GM18858 (cell line): ENCODE measurements at regions not wholly inside any gene's neighbourhood (a gene's known extent, or its start where the extent isn't known, plus 50 kb on each side); places are given as distances from the start of the nearest gene placed in this dataset.

ENCODE experiments used
- ATAC-seq: cut with Tn5 transposase; IDR thresholded peaks from one replicate; pipeline ENCODE4 v1.9.1; 2021; ENCODE audit not compliant: unreplicated experiment

- ATAC-seq: no peak
Measured at GRCh38 chr2:126446106-126446695, 209.8 kb upstream of the GYPC start.

DNA sequence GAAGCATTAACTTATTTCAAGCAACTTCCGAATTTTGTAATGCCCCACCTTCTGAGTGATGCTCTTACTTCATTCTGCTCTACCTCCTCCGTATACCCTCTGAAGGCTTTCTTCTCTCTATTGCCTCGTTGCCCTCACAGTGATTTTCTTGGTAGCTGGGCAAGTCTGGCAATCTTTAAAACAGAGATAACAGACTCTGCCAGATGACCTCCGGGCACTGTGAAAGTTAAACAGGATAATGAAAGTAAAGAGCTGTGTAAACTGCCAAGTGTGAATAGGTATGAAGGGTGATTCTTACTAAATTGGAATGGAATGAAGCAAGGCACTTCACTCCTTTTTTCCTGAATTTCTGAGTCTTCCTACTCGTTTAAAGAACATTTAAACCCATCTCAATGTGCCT, 207.3 kb upstream of the GYPC start:
- ATAC-seq: no peak

- ATAC-seq: peak; percentile 99
Measured at GRCh38 chr2:126449677-126450076, 206.3 kb upstream of the GYPC start.

- ATAC-seq: no peak
Measured at GRCh38 chr2:126463892-126464674, 191.9 kb upstream of the GYPC start.

DNA sequence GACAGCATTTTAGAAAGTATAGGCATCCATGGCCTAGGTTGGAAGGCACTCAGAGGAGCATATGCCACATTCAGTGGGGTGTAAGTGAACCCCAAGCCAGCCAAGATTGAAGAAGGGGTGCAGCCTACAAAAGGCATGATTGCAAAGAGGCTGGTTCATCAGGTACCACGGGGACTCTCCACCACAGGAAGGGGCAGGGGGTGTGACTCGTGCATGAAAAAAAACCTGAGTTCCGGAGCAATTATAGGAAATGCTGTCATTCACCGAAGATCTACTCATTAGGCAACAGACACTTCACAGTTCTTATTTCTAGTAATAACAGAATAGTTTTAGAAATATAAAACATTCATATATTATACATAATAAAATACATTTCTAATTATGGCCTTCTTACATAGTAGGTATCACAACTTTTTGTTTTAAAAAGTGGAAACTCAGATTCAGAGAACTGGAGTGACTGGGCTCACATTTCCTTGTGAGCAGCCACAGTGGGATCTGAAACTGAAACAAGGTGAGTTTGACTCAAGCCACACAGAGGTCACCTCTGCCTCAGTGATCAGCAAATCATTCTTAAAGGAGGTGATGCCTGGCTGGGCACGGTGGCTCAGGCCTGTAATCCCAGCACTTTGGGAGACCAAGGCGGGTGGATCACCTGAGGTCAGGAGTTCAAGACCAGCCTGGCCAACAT, 188.4 kb upstream of the GYPC start:
- ATAC-seq: peak; percentile 98

- no peak for ATAC-seq
Measured at GRCh38 chr2:126475031-126475430, 180.9 kb upstream of the GYPC start.

DNA sequence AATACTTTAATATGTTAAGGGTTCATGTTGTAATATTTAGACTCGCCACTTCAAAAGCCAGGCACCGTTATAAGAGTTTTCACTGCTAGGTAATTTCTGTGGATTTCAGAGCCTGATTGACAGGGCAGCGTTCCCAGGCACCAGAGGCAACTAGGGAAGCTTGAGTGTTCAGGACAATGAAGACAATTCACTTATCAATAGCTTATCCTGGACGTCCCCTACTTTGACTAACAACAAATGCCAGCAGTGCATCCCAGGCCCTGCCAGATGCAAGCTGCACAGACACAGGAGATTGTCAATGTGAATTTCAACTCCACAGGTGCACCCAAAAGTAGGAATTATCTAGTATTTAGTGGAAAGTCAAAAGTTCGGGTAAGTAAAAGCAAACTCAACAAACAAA, 179.3 kb upstream of the GYPC start:
- ATAC-seq: no peak

DNA sequence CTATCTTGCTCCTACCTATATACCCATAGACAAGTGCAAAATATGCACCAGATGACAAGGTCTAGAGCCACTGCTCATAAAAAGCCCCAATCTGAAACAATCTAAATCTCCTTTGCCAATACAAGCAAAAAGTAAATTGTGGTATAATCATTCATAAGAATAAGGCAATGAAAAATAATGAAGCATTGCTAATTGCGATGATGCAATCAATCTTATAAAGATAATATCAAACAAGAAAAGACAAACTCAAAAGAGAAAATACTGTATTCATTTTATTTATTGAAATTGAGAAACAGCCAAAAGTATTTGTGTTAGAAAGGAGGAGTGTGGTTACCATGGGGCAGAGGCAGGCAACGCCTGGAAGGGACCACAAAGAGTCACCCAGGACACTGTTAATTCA, 175.9 kb upstream of the GYPC start:
- no peak for ATAC-seq

DNA sequence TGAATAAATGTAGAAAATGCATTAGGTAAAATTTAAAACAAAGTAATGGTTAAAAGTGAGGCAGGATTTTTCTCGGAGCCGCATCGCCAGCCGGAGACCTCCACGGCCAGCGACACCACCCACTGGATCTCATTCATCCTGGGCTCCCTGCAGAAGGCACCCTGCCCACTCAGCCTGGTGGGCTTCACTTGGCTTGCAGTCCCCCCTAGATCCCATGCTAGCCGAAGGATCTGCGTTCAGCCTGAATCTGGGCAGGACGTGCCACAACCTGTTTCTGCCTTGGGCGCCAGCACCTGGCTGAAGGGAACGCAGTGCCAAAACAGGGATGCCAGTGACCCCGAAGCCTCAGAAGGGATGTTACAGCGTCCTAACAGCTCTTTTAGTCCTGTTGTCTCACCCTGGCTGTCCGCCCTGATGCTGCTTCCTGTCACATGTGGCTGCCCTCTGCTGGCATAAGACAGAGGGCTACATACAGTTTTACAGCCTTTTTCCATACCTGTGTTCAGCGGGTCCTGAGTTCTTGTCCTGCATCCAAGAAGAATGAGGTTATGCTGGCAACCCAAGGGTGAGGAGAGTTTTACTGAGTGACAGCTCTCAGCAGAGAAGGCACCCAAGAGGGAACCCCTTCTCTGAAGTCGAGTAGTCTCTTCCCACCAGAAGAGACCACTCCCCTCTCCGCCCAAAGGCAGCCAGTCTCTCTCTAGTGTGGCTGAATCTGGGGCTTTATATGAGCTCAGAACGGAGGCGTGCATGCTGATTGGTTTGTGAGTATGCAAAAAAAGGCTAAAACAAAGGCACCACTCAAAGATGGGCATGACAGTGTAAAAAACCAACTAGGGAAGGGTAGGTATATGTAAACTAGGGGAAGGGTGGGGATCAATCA, 173.1 kb upstream of the GYPC start:
- ATAC-seq: peak; percentile 57

- no peak for ATAC-seq
Measured at GRCh38 chr2:126494593-126494992, 161.4 kb upstream of the GYPC start.

DNA sequence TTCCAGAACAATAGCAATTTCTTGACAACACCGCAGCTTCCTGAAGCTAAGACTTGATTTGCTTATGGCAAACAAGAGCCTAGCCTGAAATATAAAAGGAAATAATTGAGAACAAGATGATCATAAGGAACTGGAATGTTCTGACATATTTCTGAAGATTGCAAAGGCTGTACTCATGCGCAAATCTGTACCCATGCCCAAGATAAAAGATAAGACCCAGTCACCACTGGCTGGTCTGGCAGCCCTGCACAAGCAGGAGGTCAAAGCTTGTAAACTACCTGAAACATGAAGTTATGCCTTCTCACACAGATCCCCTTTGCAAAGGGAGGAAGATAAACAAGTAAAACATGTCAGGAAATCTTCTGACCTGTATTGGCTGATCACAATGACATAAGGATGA, 160.8 kb upstream of the GYPC start:
- no peak for ATAC-seq

- ATAC-seq: peak; percentile 96
Measured at GRCh38 chr2:126496493-126496892, 159.5 kb upstream of the GYPC start.

- no peak for ATAC-seq
Measured at GRCh38 chr2:126503476-126503875, 152.5 kb upstream of the GYPC start.

- ATAC-seq: no peak
Measured at GRCh38 chr2:126504949-126505348, 151.0 kb upstream of the GYPC start.

DNA sequence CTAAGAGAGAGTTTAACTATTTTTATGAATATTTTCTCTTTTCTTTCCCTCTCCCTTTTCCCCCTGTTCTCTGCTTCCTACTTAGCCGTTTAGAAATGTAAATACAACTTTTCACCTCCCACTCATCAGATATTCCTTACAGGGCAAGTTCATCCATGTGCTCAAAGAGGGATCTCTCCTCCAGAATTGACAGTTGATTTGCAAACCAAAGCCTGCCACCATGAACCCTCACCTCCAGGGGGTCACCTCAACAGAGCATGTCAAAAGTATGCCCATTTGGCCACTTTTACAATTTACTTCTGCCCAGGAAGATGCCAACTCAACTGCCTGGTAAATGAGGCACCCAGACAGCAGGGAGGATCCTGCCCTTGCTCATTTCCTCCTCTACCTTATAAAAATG, 149.2 kb upstream of the GYPC start:
- no peak for ATAC-seq

GRCh38 chr2:126507425-126507911, 148.5 kb upstream of the GYPC start:
- ATAC-seq: no peak

GRCh38 chr2:126510356-126510755, 145.6 kb upstream of the GYPC start:
- no peak for ATAC-seq

- no peak for ATAC-seq
Measured at GRCh38 chr2:126510960-126511359, 145.0 kb upstream of the GYPC start.

DNA sequence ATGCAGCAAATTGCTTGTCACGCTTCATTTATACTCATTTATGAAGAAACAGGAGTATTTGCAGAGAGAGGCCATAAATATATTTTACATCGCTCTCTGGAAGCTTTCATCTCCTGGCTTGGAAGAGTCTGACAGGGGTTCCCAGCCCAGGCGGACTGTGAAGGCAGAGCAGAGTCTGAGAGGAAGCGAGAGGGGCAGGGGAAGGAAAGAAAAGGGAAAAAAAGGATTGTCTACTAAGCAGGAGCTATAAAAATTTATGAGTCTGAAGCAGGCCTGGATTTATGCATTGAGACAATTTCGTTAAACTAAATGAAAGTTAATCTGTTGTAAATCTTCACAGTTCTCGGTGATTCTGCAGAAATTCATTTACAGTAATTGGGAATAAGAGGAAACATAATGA, 143.9 kb upstream of the GYPC start:
- ATAC-seq: no peak

GRCh38 chr2:126513033-126513432, 142.9 kb upstream of the GYPC start:
- ATAC-seq: no peak

- ATAC-seq: no peak
Measured at GRCh38 chr2:126515471-126515870, 140.5 kb upstream of the GYPC start.
